Ascending aorta (tissue), 2 donors: ENCODE measurements at regions not wholly inside any gene's neighbourhood (a gene's known extent, or its start where the extent isn't known, plus 50 kb on each side); places are given as distances from the start of the nearest gene placed in this dataset.

ENCODE experiments used
- DNase-seq, 2 donors: peaks; one replicate each; pipeline ENCODE4 v3.0.0-alpha.2; 2019; ENCODE audit warnings: low spot score in 2 of 2
- H3K27ac ChIP-seq, 2 donors: fragments of 200-600 bp; sonication (generic); one replicate each; pipeline ENCODE4 v1.5.1; 2016 to 2017; ENCODE audit warnings: mild to moderate bottlenecking in 1 of 2
- H3K27me3 ChIP-seq: fragments of 200-600 bp; sonication (generic); one replicate; pipeline ENCODE4 v1.5.1; 2017
- H3K36me3 ChIP-seq, 2 donors: fragments of 200-600 bp; sonication (generic); one replicate each; pipeline ENCODE4 v1.5.1; 2016
- H3K4me1 ChIP-seq, 2 donors: fragments of 200-600 bp; sonication (generic); one replicate each; pipeline ENCODE4 v1.5.1; 2016 to 2017; ENCODE audit warnings: mild to moderate bottlenecking in 1 of 2
- H3K4me3 ChIP-seq, 2 donors: fragments of 200-600 bp; sonication (generic); one replicate each; pipeline ENCODE4 v1.5.1; 2016 to 2017; ENCODE audit warnings: mild to moderate bottlenecking in 1 of 2
- H3K9me3 ChIP-seq, 2 donors: fragments of 200-600 bp; sonication (generic); one replicate each; pipeline ENCODE4 v1.5.1; 2016
- CTCF ChIP-seq, 3 experiments: fragments of 200-600 bp in 2 of 3; fragments of 450-650 bp in 1 of 3; sonication (generic) in 2 of 3; IDR thresholded peaks; one replicate each; pipeline ENCODE4 v1.5.1; 2016 to 2019; ENCODE audit warnings: antibody characterized with exemption in 3 of 3, mild to moderate bottlenecking in 1 of 3, moderate library complexity in 1 of 3
- intact Hi-C: fragments of 100-400 bp; cut with DNase I; formaldehyde crosslinking; loops from one replicate; pipeline ENCODE4 v1.15.1; 2023

- peaks cover 0 to 12% of the 10 kb centered on the region in 2 donors for H3K4me1 ChIP-seq
- H3K27ac ChIP-seq: peak overlapping the region; percentile 26 to 27
- no peak for DNase-seq
Measured at GRCh38 chr5:135218790-135219568, 180.1 kb downstream of the MACROH2A1 start.

GRCh38 chr5:135218486-135218755, 180.6 kb downstream of the MACROH2A1 start:
- no peaks in the 10 kb centered on the region for H3K9me3 ChIP-seq
- no peak overlapping the region for H3K4me3 ChIP-seq
- no peaks in the 10 kb centered on the region for H3K27me3 ChIP-seq
- intact Hi-C loops: no loop called here
- DNase-seq: no peak
- peak overlapping the region in 1 of 2 donors; percentile 27 for H3K27ac ChIP-seq
- H3K4me1 ChIP-seq: peaks cover 0 to 12% of the 10 kb centered on the region in 2 donors
- TF ChIP-seq CTCF (IDR thresholded peaks at IDR 0.05): no peak
- no peaks in the 10 kb centered on the region for H3K36me3 ChIP-seq

More at GRCh38 chr5:135218790-135219568, 180.1 kb downstream of the MACROH2A1 start:
- no peaks in the 10 kb centered on the region for H3K9me3 ChIP-seq
- H3K36me3 ChIP-seq: no peaks in the 10 kb centered on the region
- H3K27me3 ChIP-seq: no peaks in the 10 kb centered on the region
- H3K4me3 ChIP-seq: no peak overlapping the region
- intact Hi-C loops: no loop called here
- no peak for TF ChIP-seq CTCF (IDR thresholded peaks at IDR 0.05)

GRCh38 chr5:135217669-135218485, 181.2 kb downstream of the MACROH2A1 start:
- H3K27ac ChIP-seq: no peak overlapping the region
- intact Hi-C loops: no loop called here
- H3K9me3 ChIP-seq: no peaks in the 10 kb centered on the region

GRCh38 chr5:135216471-135217343, 182.3 kb downstream of the MACROH2A1 start:
- TF ChIP-seq CTCF (IDR thresholded peaks at IDR 0.05): no peak
- Histone ChIP-seq H3K4me1 (peaks cover 0 to 18% of the 10 kb centered on the region in 2 donors), H3K9me3 (no peaks in the 10 kb centered on the region), H3K27me3 (no peaks in the 10 kb centered on the region), H3K36me3 (no peaks in the 10 kb centered on the region), H3K4me3 (no peak overlapping the region), H3K27ac (no peak overlapping the region)
- DNase-seq: no peak
- intact Hi-C loops: no loop called here

More at GRCh38 chr5:135217669-135218485, 181.2 kb downstream of the MACROH2A1 start:
- H3K36me3 ChIP-seq: no peaks in the 10 kb centered on the region
- H3K4me1 ChIP-seq: peaks cover 0 to 12% of the 10 kb centered on the region in 2 donors
- DNase-seq: peak in 1 of 2 donors; percentile 44
- no peaks in the 10 kb centered on the region for H3K27me3 ChIP-seq
- TF ChIP-seq CTCF (IDR thresholded peaks at IDR 0.05): no peak
- H3K4me3 ChIP-seq: no peak overlapping the region

- peak in 1 of 2 donors; percentile 51 for DNase-seq
- no peaks in the 10 kb centered on the region for H3K9me3 ChIP-seq
- no peak for TF ChIP-seq CTCF (IDR thresholded peaks at IDR 0.05)
- H3K27me3 ChIP-seq: no peaks in the 10 kb centered on the region
- no peak overlapping the region for H3K27ac ChIP-seq
- no peak overlapping the region for H3K4me3 ChIP-seq
- peaks cover under 1 to 26% of the 10 kb centered on the region in 2 donors for H3K4me1 ChIP-seq
- no peaks in the 10 kb centered on the region for H3K36me3 ChIP-seq
- intact Hi-C loops: no loop called here
Measured at GRCh38 chr5:135215617-135216470, 181.8 kb upstream of the PITX1 start.
